Loucy (cell line): ENCODE measurements at regions not wholly inside any gene's neighbourhood (a gene's known extent, or its start where the extent isn't known, plus 50 kb on each side); places are given as distances from the start of the nearest gene placed in this dataset.

Source experiments
- H2AFZ ChIP-seq: fragments of 200-600 bp; sonication (generic); 2 replicates; pipeline ENCODE4 v1.6.0; 2016; ENCODE audit warnings: antibody characterized with exemption, mild to moderate bottlenecking, low read length, moderate library complexity
- H3F3A ChIP-seq: fragments of 200-600 bp; 2 replicates; pipeline ENCODE4 v1.6.0; 2016; ENCODE audit warnings: antibody characterized with exemption, low read depth, mild to moderate bottlenecking
- H3K27me3 ChIP-seq: fragments of 200-600 bp; sonication (generic); 2 replicates; pipeline ENCODE4 v1.6.1; 2014; ENCODE audit warnings: low read length, mild to moderate bottlenecking; ENCODE audit not compliant: insufficient read depth, poor library complexity, severe bottlenecking
- H3K36me3 ChIP-seq: fragments of 200-600 bp; sonication (generic); 2 replicates; pipeline ENCODE4 v1.6.1; 2016; ENCODE audit warnings: low read length; ENCODE audit not compliant: insufficient read depth
- H3K4me1 ChIP-seq: fragments of 200-600 bp; sonication (generic); 2 replicates; pipeline ENCODE4 v1.5.1; 2014; ENCODE audit warnings: low read length, mild to moderate bottlenecking; ENCODE audit not compliant: insufficient read depth, poor library complexity, severe bottlenecking
- H3K4me2 ChIP-seq: fragments of 200-600 bp; sonication (generic); 2 replicates; pipeline ENCODE4 v1.6.0; 2014; ENCODE audit warnings: antibody characterized with exemption, low read length, low read depth, mild to moderate bottlenecking; ENCODE audit not compliant: poor library complexity, severe bottlenecking
- H3K4me3 ChIP-seq: fragments of 200-600 bp; sonication (generic); 2 replicates; pipeline ENCODE4 v1.5.1; 2014; ENCODE audit warnings: low read length, mild to moderate bottlenecking, mixed read lengths; ENCODE audit not compliant: poor library complexity, severe bottlenecking
- H3K79me2 ChIP-seq: fragments of 200-600 bp; sonication (generic); 2 replicates; pipeline ENCODE4 v1.6.1; 2014; ENCODE audit warnings: low read length; ENCODE audit not compliant: insufficient read depth
- H3K9ac ChIP-seq: fragments of 200-600 bp; sonication (generic); 2 replicates; pipeline ENCODE4 v1.6.0; 2014; ENCODE audit warnings: mild to moderate bottlenecking, low read depth, low read length, moderate library complexity; ENCODE audit not compliant: poor library complexity, severe bottlenecking
- H3K9me2 ChIP-seq: fragments of 200-600 bp; sonication (generic); replicated peaks from 2 replicates; pipeline ENCODE4 v1.6.1; 2016; ENCODE audit warnings: low read depth, low read length, mixed read lengths
- H3K9me3 ChIP-seq: fragments of 200-600 bp; sonication (generic); 2 replicates; pipeline ENCODE4 v1.6.1; 2014; ENCODE audit warnings: mild to moderate bottlenecking, antibody characterized with exemption, low read length, low read depth; ENCODE audit not compliant: insufficient read depth
- H4K20me1 ChIP-seq: fragments of 200-600 bp; sonication (generic); 2 replicates; pipeline ENCODE4 v1.6.0; 2014; ENCODE audit warnings: antibody characterized with exemption, low read length, mild to moderate bottlenecking; ENCODE audit not compliant: insufficient read depth, poor library complexity, severe bottlenecking
- CTCF ChIP-seq: fragments of 200-600 bp; sonication (generic); conservative IDR thresholded peaks from 2 replicates; pipeline ENCODE4 v1.5.1; 2014; ENCODE audit warnings: mild to moderate bottlenecking, antibody characterized with exemption, low read length
- EZH2phosphoT487 ChIP-seq: fragments of 200-600 bp; IDR thresholded peaks from 2 replicates; pipeline ENCODE4 v1.6.1; 2018; ENCODE audit warnings: antibody characterized with exemption, mild to moderate bottlenecking, moderate library complexity, borderline replicate concordance

GRCh38 chr20:57038608-57039440, 227.6 kb downstream of the BMP7 start:
- Histone ChIP-seq H3K79me2 (no peaks in the 10 kb centered on the region), H3K36me3 (no peaks in the 10 kb centered on the region), H2AFZ (no peak overlapping the region), H3K4me1 (no peaks in the 10 kb centered on the region), H3K4me3 (no peak overlapping the region), H3F3A (no peaks in the 10 kb centered on the region), H3K27me3 (no peaks in the 10 kb centered on the region), H3K9me3 (peaks cover 4% of the 10 kb centered on the region; the same call in 1 of the 2 replicates), H3K9ac (no peak overlapping the region), H4K20me1 (no peaks in the 10 kb centered on the region), H3K4me2 (no peak overlapping the region), H3K9me2 (no peaks in the 10 kb centered on the region)
- TF ChIP-seq EZH2phosphoT487 (no peak), CTCF (no peak)

- H3K4me3 ChIP-seq: no peak overlapping the region
- H3K9me2 ChIP-seq: no peaks in the 10 kb centered on the region
- no peaks in the 10 kb centered on the region for H3K9me3 ChIP-seq
- no peaks in the 10 kb centered on the region for H3K79me2 ChIP-seq
- no peaks in the 10 kb centered on the region for H3K27me3 ChIP-seq
- H3K9ac ChIP-seq: no peak overlapping the region
- no peaks in the 10 kb centered on the region for H3K36me3 ChIP-seq
- no peaks in the 10 kb centered on the region for H3K4me1 ChIP-seq
- no peaks in the 10 kb centered on the region for H3F3A ChIP-seq
- H2AFZ ChIP-seq: no peak overlapping the region
- no peak overlapping the region for H3K4me2 ChIP-seq
- no peak for TF ChIP-seq CTCF
- TF ChIP-seq EZH2phosphoT487: no peak
- H4K20me1 ChIP-seq: no peaks in the 10 kb centered on the region
Observed at GRCh38 chr20:57040466-57040865, 226.0 kb downstream of the BMP7 start.

- TF ChIP-seq EZH2phosphoT487 (no peak), CTCF (no peak)
- Histone ChIP-seq H3K9ac (no peak overlapping the region), H3K79me2 (no peaks in the 10 kb centered on the region), H3K36me3 (no peaks in the 10 kb centered on the region), H3K4me2 (no peak overlapping the region), H3F3A (no peaks in the 10 kb centered on the region), H2AFZ (no peak overlapping the region), H3K4me3 (no peak overlapping the region), H3K9me3 (no peaks in the 10 kb centered on the region), H3K27me3 (no peaks in the 10 kb centered on the region), H4K20me1 (no peaks in the 10 kb centered on the region), H3K4me1 (no peaks in the 10 kb centered on the region), H3K9me2 (no peaks in the 10 kb centered on the region)
Observed at GRCh38 chr20:57040924-57041323, 225.5 kb downstream of the BMP7 start.
